Nephron progenitor cell (in vitro differentiated cells): ENCODE measurements at regions not wholly inside any gene's neighbourhood (a gene's known extent, or its start where the extent isn't known, plus 50 kb on each side); places are given as distances from the start of the nearest gene placed in this dataset.

Source experiments
- DNase-seq: peaks from one replicate; pipeline ENCODE4 v3.0.0; 2021
- H3K27ac Mint-ChIP-seq: 2 replicates; pipeline ENCODE4 v1.8.0; 2021; ENCODE audit warnings: mild to moderate bottlenecking, moderate library complexity, mixed read lengths
- H3K27me3 Mint-ChIP-seq: 2 replicates; pipeline ENCODE4 v1.8.0; 2021; ENCODE audit warnings: mild to moderate bottlenecking, low read depth, mixed read lengths; ENCODE audit not compliant: poor library complexity
- H3K36me3 Mint-ChIP-seq: 2 replicates; pipeline ENCODE4 v1.8.0; 2021; ENCODE audit warnings: low read depth, mixed read lengths
- H3K4me1 Mint-ChIP-seq: 2 replicates; pipeline ENCODE4 v1.8.0; 2021; ENCODE audit warnings: mixed read lengths
- H3K4me3 Mint-ChIP-seq: 2 replicates; pipeline ENCODE4 v1.8.0; 2021; ENCODE audit warnings: mild to moderate bottlenecking, moderate library complexity, mixed read lengths
- H3K9me3 Mint-ChIP-seq: 2 replicates; pipeline ENCODE4 v1.8.0; 2021; ENCODE audit warnings: mild to moderate bottlenecking, moderate library complexity, mixed read lengths
- CTCF ChIP-seq: fragments of 200-600 bp; sonication (generic); IDR thresholded peaks from 2 replicates; pipeline ENCODE4 v1.5.0; 2021; ENCODE audit warnings: antibody characterized with exemption

GRCh38 chr16:73610605-73611156 lies 562.8 kb upstream of the ZFHX3 start:
- H3K4me3 Mint-ChIP-seq = no peak overlapping the region
- no peaks in the 10 kb centered on the region for H3K36me3 Mint-ChIP-seq
- H3K9me3 Mint-ChIP-seq = no peaks in the 10 kb centered on the region
- DNase-seq = no peak
- peak overlapping the region; percentile 87 for H3K27ac Mint-ChIP-seq
- no peak for TF ChIP-seq CTCF
- H3K4me1 Mint-ChIP-seq = peaks cover 64% of the 10 kb centered on the region
- peaks cover 4% of the 10 kb centered on the region for H3K27me3 Mint-ChIP-seq

- DNase-seq = no peak
- Mint-ChIP-seq H3K36me3 (no peaks in the 10 kb centered on the region), H3K4me3 (no peak overlapping the region), H3K27me3 (peaks cover 4% of the 10 kb centered on the region), H3K27ac (no peak overlapping the region), H3K4me1 (peaks cover 64% of the 10 kb centered on the region), H3K9me3 (no peaks in the 10 kb centered on the region)
- TF ChIP-seq CTCF = no peak
Measured at GRCh38 chr16:73610160-73610559, 562.2 kb upstream of the ZFHX3 start.

- Mint-ChIP-seq H3K9me3 (no peaks in the 10 kb centered on the region), H3K36me3 (no peaks in the 10 kb centered on the region), H3K4me1 (peaks cover 57% of the 10 kb centered on the region), H3K27ac (no peak overlapping the region), H3K4me3 (no peak overlapping the region), H3K27me3 (peaks cover 4% of the 10 kb centered on the region)
- TF ChIP-seq CTCF = no peak
- no peak for DNase-seq
Measured at GRCh38 chr16:73608911-73609310, 561.0 kb upstream of the ZFHX3 start.

- no peak for DNase-seq
- peaks cover 25% of the 10 kb centered on the region for H3K4me1 Mint-ChIP-seq
- H3K27ac Mint-ChIP-seq = peak overlapping the region; percentile 73
- no peaks in the 10 kb centered on the region for H3K9me3 Mint-ChIP-seq
- H3K36me3 Mint-ChIP-seq = no peaks in the 10 kb centered on the region
- H3K27me3 Mint-ChIP-seq = no peaks in the 10 kb centered on the region
- H3K4me3 Mint-ChIP-seq = no peak overlapping the region
- no peak for TF ChIP-seq CTCF
Measured at GRCh38 chr16:73605309-73605708, 557.4 kb upstream of the ZFHX3 start.

- no peaks in the 10 kb centered on the region for H3K27me3 Mint-ChIP-seq
- H3K9me3 Mint-ChIP-seq = no peaks in the 10 kb centered on the region
- no peak for TF ChIP-seq CTCF
- H3K27ac Mint-ChIP-seq = no peak overlapping the region
- H3K4me3 Mint-ChIP-seq = no peak overlapping the region
- no peaks in the 10 kb centered on the region for H3K36me3 Mint-ChIP-seq
- DNase-seq = no peak
- H3K4me1 Mint-ChIP-seq = peaks cover 11% of the 10 kb centered on the region
Measured at GRCh38 chr16:73601911-73602310, 554.0 kb upstream of the ZFHX3 start.

GRCh38 chr16:73599870-73600269 lies 551.9 kb upstream of the ZFHX3 start:
- no peaks in the 10 kb centered on the region for H3K27me3 Mint-ChIP-seq
- no peak for DNase-seq
- no peak overlapping the region for H3K27ac Mint-ChIP-seq
- H3K36me3 Mint-ChIP-seq = no peaks in the 10 kb centered on the region
- H3K4me3 Mint-ChIP-seq = no peak overlapping the region
- no peaks in the 10 kb centered on the region for H3K9me3 Mint-ChIP-seq
- TF ChIP-seq CTCF = no peak
- peaks cover 3% of the 10 kb centered on the region for H3K4me1 Mint-ChIP-seq
